ENCODE measurements at regions not wholly inside any gene's neighbourhood (a gene's known extent, or its start where the extent isn't known, plus 50 kb on each side); places are given as distances from the start of the nearest gene placed in this dataset.
A peak's percentile ranks its signal among the peaks of the same experiment; 100 is the strongest.

DNA sequence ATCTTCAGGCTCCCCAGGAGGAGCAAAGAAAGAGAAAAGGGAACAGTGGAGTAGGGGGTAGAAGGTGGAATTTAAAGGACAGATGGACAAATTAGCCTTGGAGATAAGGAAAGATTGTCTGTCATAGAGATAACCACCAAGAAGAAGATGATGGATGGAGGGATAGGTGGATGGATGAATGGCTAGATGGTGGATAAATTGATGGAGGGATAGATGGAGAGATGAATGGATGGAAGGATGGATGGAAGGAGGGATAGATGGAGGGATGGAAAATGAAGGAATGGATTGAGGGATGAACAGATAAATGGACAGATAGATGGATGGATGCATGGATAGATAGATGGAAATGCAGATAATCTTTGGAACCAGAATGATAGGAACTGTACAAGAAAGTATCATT, 102.8 kb downstream of the TNFAIP3 start (continued):
- TF ChIP-seq ZNF609 (CRISPR knock-in tag; IDR thresholded peaks at IDR 0.05; ENCODE audit: borderline replicate concordance): no peak
- no peak for TF ChIP-seq CREB5 (CRISPR knock-in tag; IDR thresholded peaks at IDR 0.05)
- TF ChIP-seq NONO (IDR thresholded peaks at IDR 0.05; ENCODE audit: low read depth in 2 of 2, low read length in 1 of 2): no peak
- no peak for TF ChIP-seq MXD1 (CRISPR knock-in tag; IDR thresholded peaks at IDR 0.05; ENCODE audit: borderline replicate concordance, poor library complexity, severe bottlenecking)
- TF ChIP-seq NFYB (IDR thresholded peaks at IDR 0.05; ENCODE audit: extremely low read depth, insufficient read length): no peak
- no peak for TF ChIP-seq CXXC5 (CRISPR knock-in tag; IDR thresholded peaks at IDR 0.05)
- TF ChIP-seq, protein P1, sequence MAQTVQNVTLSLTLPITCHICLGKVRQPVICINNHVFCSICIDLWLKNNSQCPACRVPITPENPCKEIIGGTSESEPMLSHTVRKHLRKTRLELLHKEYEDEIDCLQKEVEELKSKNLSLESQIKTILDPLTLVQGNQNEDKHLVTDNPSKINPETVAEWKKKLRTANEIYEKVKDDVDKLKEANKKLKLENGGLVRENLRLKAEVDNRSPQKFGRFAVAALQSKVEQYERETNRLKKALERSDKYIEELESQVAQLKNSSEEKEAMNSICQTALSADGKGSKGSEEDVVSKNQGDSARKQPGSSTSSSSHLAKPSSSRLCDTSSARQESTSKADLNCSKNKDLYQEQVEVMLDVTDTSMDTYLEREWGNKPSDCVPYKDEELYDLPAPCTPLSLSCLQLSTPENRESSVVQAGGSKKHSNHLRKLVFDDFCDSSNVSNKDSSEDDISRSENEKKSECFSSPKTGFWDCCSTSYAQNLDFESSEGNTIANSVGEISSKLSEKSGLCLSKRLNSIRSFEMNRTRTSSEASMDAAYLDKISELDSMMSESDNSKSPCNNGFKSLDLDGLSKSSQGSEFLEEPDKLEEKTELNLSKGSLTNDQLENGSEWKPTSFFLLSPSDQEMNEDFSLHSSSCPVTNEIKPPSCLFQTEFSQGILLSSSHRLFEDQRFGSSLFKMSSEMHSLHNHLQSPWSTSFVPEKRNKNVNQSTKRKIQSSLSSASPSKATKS (CRISPR knock-in tag; IDR thresholded peaks at IDR 0.05): no peak
- TF ChIP-seq FIP1L1 (IDR thresholded peaks at IDR 0.05; ENCODE audit: low read depth, low read length, poor library complexity, severe bottlenecking): no peak
- no peak for TF ChIP-seq KDM2B (CRISPR knock-in tag; IDR thresholded peaks at IDR 0.05)
- TF ChIP-seq GABPB1 (CRISPR knock-in tag; IDR thresholded peaks at IDR 0.05): no peak
- 0 out of 2 replicates have a peak, but pooled peaks have one; percentile 35 for TF ChIP-seq TSC22D4 (tag; IDR thresholded peaks at IDR 0.05)
- no peak for TF ChIP-seq EGR1 (conservative IDR thresholded peaks at IDR 0.05)
- TF ChIP-seq FOSL1 (tag; conservative IDR thresholded peaks at IDR 0.05): no peak
- no peak for TF ChIP-seq BMI1 (IDR thresholded peaks at IDR 0.05; ENCODE audit: low read length)
- TF ChIP-seq CHCHD3 (CRISPR knock-in tag; IDR thresholded peaks at IDR 0.05): no peak
- no peak for TF ChIP-seq ZFP1 (CRISPR knock-in tag; IDR thresholded peaks at IDR 0.05)
- TF ChIP-seq HDAC1 (IDR thresholded peaks at IDR 0.05): 0 out of 4 replicates have a peak, but pooled peaks of 1 of the 2 experiments have one; percentile 22
- no peak for TF ChIP-seq FOS (IDR thresholded peaks at IDR 0.05; ENCODE audit: extremely low read depth, insufficient read length)
- TF ChIP-seq, protein P2, sequence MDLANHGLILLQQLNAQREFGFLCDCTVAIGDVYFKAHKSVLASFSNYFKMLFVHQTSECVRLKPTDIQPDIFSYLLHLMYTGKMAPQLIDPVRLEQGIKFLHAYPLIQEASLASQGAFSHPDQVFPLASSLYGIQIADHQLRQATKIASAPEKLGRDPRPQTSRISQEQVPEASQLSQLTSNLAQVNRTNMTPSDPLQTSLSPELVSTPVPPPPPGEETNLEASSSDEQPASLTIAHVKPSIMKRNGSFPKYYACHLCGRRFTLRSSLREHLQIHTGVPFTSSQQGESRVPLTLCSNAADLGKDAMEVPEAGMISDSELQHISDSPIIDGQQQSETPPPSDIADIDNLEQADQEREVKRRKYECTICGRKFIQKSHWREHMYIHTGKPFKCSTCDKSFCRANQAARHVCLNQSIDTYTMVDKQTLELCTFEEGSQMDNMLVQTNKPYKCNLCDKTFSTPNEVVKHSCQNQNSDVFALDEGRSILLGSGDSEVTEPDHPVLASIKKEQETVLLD (IDR thresholded peaks at IDR 0.05): 0 out of 2 replicates have a peak, but pooled peaks have one; percentile 30

All from K562 (cell line).